Gastroesophageal sphincter (tissue), 3 donors: ENCODE measurements at regions not wholly inside any gene's neighbourhood (a gene's known extent, or its start where the extent isn't known, plus 50 kb on each side); places are given as distances from the start of the nearest gene placed in this dataset.

Experiments
- EP300 ChIP-seq: sonication (generic); formaldehyde crosslinking; IDR thresholded peaks from one replicate; pipeline ENCODE4 v1.6.1; 2017; ENCODE audit warnings: antibody characterized with exemption, mild to moderate bottlenecking
- POLR2A ChIP-seq, 2 donors: fragments of 450-650 bp; IDR thresholded peaks; one replicate each; pipeline ENCODE4 v1.6.1; 2017; ENCODE audit warnings: antibody characterized with exemption in 2 of 2, mild to moderate bottlenecking in 2 of 2, moderate library complexity in 1 of 2
- TF ChIP-seq, protein P1 (sequence below), 4 experiments: fragments of 200-600 bp in 2 of 4; fragments of 450-650 bp in 2 of 4; sonication (generic) in 1 of 4; IDR thresholded peaks; one replicate each; pipeline ENCODE4 v1.5.1; 2017 to 2019; ENCODE audit warnings: antibody characterized with exemption in 4 of 4, mild to moderate bottlenecking in 2 of 4, moderate library complexity in 2 of 4

DNA sequence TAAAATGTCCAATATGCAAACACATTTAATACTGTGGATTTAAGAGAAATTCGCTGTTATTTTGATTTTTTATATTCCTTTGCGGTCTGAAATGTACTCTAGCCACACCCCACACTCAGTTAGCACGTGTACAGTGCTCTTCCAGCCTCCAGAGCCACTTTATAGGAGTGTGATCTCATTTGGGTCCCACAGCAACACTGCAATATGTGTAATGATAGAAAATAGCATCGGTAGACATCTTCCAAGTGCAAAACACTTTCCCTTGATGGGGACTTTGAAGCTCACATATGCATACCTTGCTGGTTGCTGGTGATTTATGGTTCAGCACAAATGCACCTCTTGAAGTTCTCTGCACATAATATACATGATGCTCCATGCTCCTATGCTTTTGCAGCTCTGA lies 148.3 kb downstream of the GAS1 start:
- TF ChIP-seq, protein P1, sequence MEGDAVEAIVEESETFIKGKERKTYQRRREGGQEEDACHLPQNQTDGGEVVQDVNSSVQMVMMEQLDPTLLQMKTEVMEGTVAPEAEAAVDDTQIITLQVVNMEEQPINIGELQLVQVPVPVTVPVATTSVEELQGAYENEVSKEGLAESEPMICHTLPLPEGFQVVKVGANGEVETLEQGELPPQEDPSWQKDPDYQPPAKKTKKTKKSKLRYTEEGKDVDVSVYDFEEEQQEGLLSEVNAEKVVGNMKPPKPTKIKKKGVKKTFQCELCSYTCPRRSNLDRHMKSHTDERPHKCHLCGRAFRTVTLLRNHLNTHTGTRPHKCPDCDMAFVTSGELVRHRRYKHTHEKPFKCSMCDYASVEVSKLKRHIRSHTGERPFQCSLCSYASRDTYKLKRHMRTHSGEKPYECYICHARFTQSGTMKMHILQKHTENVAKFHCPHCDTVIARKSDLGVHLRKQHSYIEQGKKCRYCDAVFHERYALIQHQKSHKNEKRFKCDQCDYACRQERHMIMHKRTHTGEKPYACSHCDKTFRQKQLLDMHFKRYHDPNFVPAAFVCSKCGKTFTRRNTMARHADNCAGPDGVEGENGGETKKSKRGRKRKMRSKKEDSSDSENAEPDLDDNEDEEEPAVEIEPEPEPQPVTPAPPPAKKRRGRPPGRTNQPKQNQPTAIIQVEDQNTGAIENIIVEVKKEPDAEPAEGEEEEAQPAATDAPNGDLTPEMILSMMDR (IDR thresholded peaks at IDR 0.05) = no peak
- no peak for TF ChIP-seq POLR2A (IDR thresholded peaks at IDR 0.05)
- no peak for TF ChIP-seq EP300
